ENCODE measurements at regions not wholly inside any gene's neighbourhood (a gene's known extent, or its start where the extent isn't known, plus 50 kb on each side); places are given as distances from the start of the nearest gene placed in this dataset.

- Histone ChIP-seq H3K4me2 (ENCODE audit: insufficient read depth, low read length) (no peak overlapping the region), H3K36me3 (ENCODE audit: control insufficient read depth in 2 of 2, extremely low read depth in 1 of 2, insufficient read depth in 2 of 2, low read length in 2 of 2) (no peaks in the 10 kb centered on the region), H3K4me1 (ENCODE audit: control insufficient read depth, extremely low read depth, insufficient read depth, low read length) (no peaks in the 10 kb centered on the region), H3K9ac (replicated peaks; ENCODE audit: extremely low read depth, insufficient read depth, low read length) (no peak overlapping the region), H3K9me3 (replicated peaks; ENCODE audit: control insufficient read depth, insufficient read depth, low read length) (no peaks in the 10 kb centered on the region), H3K27me3 (ENCODE audit: control insufficient read depth in 2 of 2, insufficient read depth in 2 of 2, low read length in 2 of 2) (no peaks in the 10 kb centered on the region), H4K20me1 (replicated peaks; ENCODE audit: control insufficient read depth, extremely low read depth, insufficient read depth, low read length) (no peaks in the 10 kb centered on the region), H2AFZ (ENCODE audit: low read depth, low read length) (no peak overlapping the region), H3K79me2 (ENCODE audit: control insufficient read depth, insufficient read depth, low read length) (no peaks in the 10 kb centered on the region), H3K9me1 (replicated peaks; ENCODE audit: control insufficient read depth, extremely low read depth, insufficient read depth, low read length) (no peaks in the 10 kb centered on the region), H3K27ac (ENCODE audit: insufficient read depth, low read depth, low read length) (no peak overlapping the region), H3K4me3 (replicated peaks in 1 of 3; ENCODE audit: insufficient read depth in 1 of 3, low read depth in 1 of 3, low read length in 3 of 3) (no peak overlapping the region)
- no TSS peak for BruUV-seq (replicated peaks)
- DNase-seq (ENCODE audit: low read depth, low spot score) (no peak), FAIRE-seq (no peak)
- TF ChIP-seq JUN (IDR thresholded peaks at IDR 0.05; ENCODE audit: borderline replicate concordance, insufficient read depth, insufficient read length, low read depth), result no peak
- TF ChIP-seq FOS (IDR thresholded peaks at IDR 0.05; ENCODE audit: borderline replicate concordance, insufficient read depth, low read length), result no peak
- no peak for TF ChIP-seq POLR2AphosphoS5 (IDR thresholded peaks at IDR 0.05; ENCODE audit: insufficient read depth, low read depth, low read length)
- TF ChIP-seq MYC (IDR thresholded peaks at IDR 0.05; ENCODE audit: low read depth, low read length), result no peak
- TF ChIP-seq GATA2 (IDR thresholded peaks at IDR 0.05; ENCODE audit: insufficient read depth, insufficient read length, low read depth, low read length), result no peak
- no peak for TF ChIP-seq CTCF (IDR thresholded peaks at IDR 0.05; ENCODE audit: extremely low read depth in 1 of 2, insufficient read depth in 1 of 2, low read depth in 1 of 2, low read length in 2 of 2)
- CTCF ChIA-PET, result no interaction called here
- intact Hi-C loops (cut with micrococcal nuclease), result loop anchor here (5.0 to 10.0 kb wide), 2 partner anchors 252 to 344 kb away; no protein-coding TSS in a partner anchor
- dilution Hi-C loops (cut with MboI; ENCODE audit: extremely low pct_ligation_motif_present, low sequenced_read_pairs), result no loop called here
- POLR2A ChIA-PET, result no interaction called here
These were observed 2759.4 kb downstream of the PCDH9 start for GRCh38 chr13:64470751-64471150.

DNA sequence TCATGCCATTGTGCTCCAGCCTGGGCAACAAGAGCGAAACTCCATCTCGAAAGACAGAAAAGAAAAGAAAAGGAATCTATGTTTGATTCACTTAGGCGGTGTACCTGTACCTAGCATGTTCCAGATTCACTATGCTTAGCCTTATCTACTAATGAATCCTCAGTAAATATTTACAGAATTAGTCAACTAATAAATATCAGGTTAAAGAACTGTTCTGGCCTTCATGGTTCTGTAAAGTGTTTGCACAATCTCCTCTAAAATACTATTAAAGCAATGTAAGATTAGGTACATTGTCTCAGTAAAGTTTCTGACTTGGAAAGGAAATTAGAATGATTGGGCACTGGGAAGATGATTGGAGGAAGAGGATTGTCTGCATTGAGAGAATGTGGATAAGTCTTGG, 2770.4 kb downstream of the PCDH9 start:
- intact Hi-C loops (cut with micrococcal nuclease) (loop anchor here (5.0 to 10.0 kb wide), 2 partner anchors 227 to 305 kb away; no protein-coding TSS in a partner anchor), dilution Hi-C loops (cut with MboI; ENCODE audit: extremely low pct_ligation_motif_present, low sequenced_read_pairs) (no loop called here)
- no peak for FAIRE-seq
- POLR2A ChIA-PET, result no interaction called here
- CTCF ChIA-PET, result no interaction called here
- Histone ChIP-seq H3K27me3 (ENCODE audit: control insufficient read depth in 2 of 2, insufficient read depth in 2 of 2, low read length in 2 of 2) (no peaks in the 10 kb centered on the region), H3K9me3 (replicated peaks; ENCODE audit: control insufficient read depth, insufficient read depth, low read length) (no peaks in the 10 kb centered on the region), H3K9ac (replicated peaks; ENCODE audit: extremely low read depth, insufficient read depth, low read length) (no peak overlapping the region), H3K4me2 (ENCODE audit: insufficient read depth, low read length) (no peak overlapping the region), H2AFZ (ENCODE audit: low read depth, low read length) (no peak overlapping the region), H3K9me1 (replicated peaks; ENCODE audit: control insufficient read depth, extremely low read depth, insufficient read depth, low read length) (no peaks in the 10 kb centered on the region), H3K4me3 (replicated peaks in 1 of 3; ENCODE audit: insufficient read depth in 1 of 3, low read depth in 1 of 3, low read length in 3 of 3) (no peak overlapping the region), H3K79me2 (ENCODE audit: control insufficient read depth, insufficient read depth, low read length) (no peaks in the 10 kb centered on the region), H3K4me1 (ENCODE audit: control insufficient read depth, extremely low read depth, insufficient read depth, low read length) (no peaks in the 10 kb centered on the region), H3K36me3 (ENCODE audit: control insufficient read depth in 2 of 2, extremely low read depth in 1 of 2, insufficient read depth in 2 of 2, low read length in 2 of 2) (no peaks in the 10 kb centered on the region), H4K20me1 (replicated peaks; ENCODE audit: control insufficient read depth, extremely low read depth, insufficient read depth, low read length) (no peaks in the 10 kb centered on the region), H3K27ac (ENCODE audit: insufficient read depth, low read depth, low read length) (no peak overlapping the region)
- no TSS peak for BruUV-seq (replicated peaks)
- no peak for TF ChIP-seq POLR2A (IDR thresholded peaks at IDR 0.05; ENCODE audit: low read depth, low read length)
- no peak for TF ChIP-seq GATA2 (IDR thresholded peaks at IDR 0.05; ENCODE audit: insufficient read depth, insufficient read length, low read depth, low read length)
- TF ChIP-seq, protein P1, sequence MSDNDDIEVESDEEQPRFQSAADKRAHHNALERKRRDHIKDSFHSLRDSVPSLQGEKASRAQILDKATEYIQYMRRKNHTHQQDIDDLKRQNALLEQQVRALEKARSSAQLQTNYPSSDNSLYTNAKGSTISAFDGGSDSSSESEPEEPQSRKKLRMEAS (IDR thresholded peaks at IDR 0.05; ENCODE audit: insufficient read depth, insufficient read length), result no peak
- TF ChIP-seq JUN (IDR thresholded peaks at IDR 0.05; ENCODE audit: borderline replicate concordance, insufficient read depth, insufficient read length, low read depth), result no peak
- no peak for TF ChIP-seq CTCF (IDR thresholded peaks at IDR 0.05; ENCODE audit: extremely low read depth in 1 of 2, insufficient read depth in 1 of 2, low read depth in 1 of 2, low read length in 2 of 2)
- TF ChIP-seq FOS (IDR thresholded peaks at IDR 0.05; ENCODE audit: borderline replicate concordance, insufficient read depth, low read length), result no peak
- TF ChIP-seq MYC (IDR thresholded peaks at IDR 0.05; ENCODE audit: low read depth, low read length), result no peak
- TF ChIP-seq POLR2AphosphoS5 (IDR thresholded peaks at IDR 0.05; ENCODE audit: insufficient read depth, low read depth, low read length), result no peak
- DNase-seq (ENCODE audit: low read depth, low spot score), result no peak

Data from endothelial cell of umbilical vein (primary cell).